LNCaP clone FGC (cell line): ENCODE measurements at regions not wholly inside any gene's neighbourhood (a gene's known extent, or its start where the extent isn't known, plus 50 kb on each side); places are given as distances from the start of the nearest gene placed in this dataset.

ENCODE experiments used
- DNase-seq: peaks from one replicate; pipeline ENCODE4 v3.0.0-alpha.2; 2011; ENCODE audit warnings: low read depth
- H3K4me3 ChIP-seq: 2 replicates; pipeline ENCODE4 v1.5.1; 2011; ENCODE audit warnings: mild to moderate bottlenecking, low read depth, low read length, control low read depth
- CTCF ChIP-seq: IDR thresholded peaks from 2 replicates; pipeline ENCODE4 v1.5.1; 2012; ENCODE audit warnings: mild to moderate bottlenecking; ENCODE audit not compliant: control insufficient read depth, insufficient read depth; ENCODE audit errors: extremely low read depth

GRCh38 chr15:91530279-91530678 is 323.2 kb upstream of the SLCO3A1 start:
- no peak for DNase-seq
- H3K4me3 ChIP-seq: no peak overlapping the region
- TF ChIP-seq CTCF: no peak

- no peak for TF ChIP-seq CTCF
- DNase-seq: peak; percentile 69
- no peak overlapping the region for H3K4me3 ChIP-seq
Observed at GRCh38 chr15:91530956-91531582, 322.4 kb upstream of the SLCO3A1 start.

GRCh38 chr15:91534235-91534634 is 319.3 kb upstream of the SLCO3A1 start:
- no peak for DNase-seq
- no peak overlapping the region for H3K4me3 ChIP-seq
- no peak for TF ChIP-seq CTCF

- no peak for TF ChIP-seq CTCF
- no peak overlapping the region for H3K4me3 ChIP-seq
- no peak for DNase-seq
Observed at GRCh38 chr15:91534976-91535375, 318.5 kb upstream of the SLCO3A1 start.

- no peak overlapping the region for H3K4me3 ChIP-seq
- TF ChIP-seq CTCF: no peak
- no peak for DNase-seq
Observed at GRCh38 chr15:91535856-91536500, 317.5 kb upstream of the SLCO3A1 start.

GRCh38 chr15:91537856-91538255 is 315.7 kb upstream of the SLCO3A1 start:
- no peak for TF ChIP-seq CTCF
- H3K4me3 ChIP-seq: no peak overlapping the region
- peak; percentile 23 for DNase-seq

GRCh38 chr15:91538782-91539181 is 314.7 kb upstream of the SLCO3A1 start:
- no peak for DNase-seq
- H3K4me3 ChIP-seq: no peak overlapping the region
- TF ChIP-seq CTCF: no peak
